Testis (tissue), 2 donors: ENCODE measurements at regions not wholly inside any gene's neighbourhood (a gene's known extent, or its start where the extent isn't known, plus 50 kb on each side); places are given as distances from the start of the nearest gene placed in this dataset.

Experiments used
- DNase-seq: peaks from one replicate; pipeline ENCODE4 v3.0.0-alpha.2; 2019
- H3K27ac ChIP-seq, 2 donors: fragments of 200-600 bp; sonication (generic); one replicate each; pipeline ENCODE4 v1.5.1; 2019
- H3K27me3 ChIP-seq: fragments of 200-600 bp; sonication (generic); one replicate; pipeline ENCODE4 v1.5.1; 2019
- H3K36me3 ChIP-seq: fragments of 200-600 bp; sonication (generic); one replicate; pipeline ENCODE4 v1.5.1; 2017; ENCODE audit warnings: low read depth; ENCODE audit errors: missing control alignments
- H3K4me1 ChIP-seq: fragments of 200-600 bp; sonication (generic); one replicate; pipeline ENCODE4 v1.5.1; 2019
- H3K4me3 ChIP-seq, 2 donors: fragments of 200-600 bp; sonication (generic); one replicate each; pipeline ENCODE4 v1.5.1; 2017 to 2019
- H3K9me3 ChIP-seq: fragments of 200-600 bp; sonication (generic); one replicate; pipeline ENCODE4 v1.5.1; 2017
- CTCF ChIP-seq, 3 experiments: fragments of 450-650 bp in 2 of 3; fragments of 200-600 bp in 1 of 3; sonication (generic) in 1 of 3; IDR thresholded peaks; one replicate each; pipeline ENCODE4 v1.5.1; 2016 to 2019; ENCODE audit warnings: antibody characterized with exemption in 3 of 3, mild to moderate bottlenecking in 2 of 3, moderate library complexity in 1 of 3
- POLR2A ChIP-seq: fragments of 450-650 bp; IDR thresholded peaks from one replicate; pipeline ENCODE4 v1.6.1; 2017; ENCODE audit warnings: antibody characterized with exemption, mild to moderate bottlenecking, moderate library complexity
- WGBS, 2 donors: methylation state at CpG; one replicate each; pipeline ENCODE4 v1.1.5; 2018; 5-methylcytosine and 5-hydroxymethylcytosine counted together
- intact Hi-C: fragments of 100-400 bp; cut with DNase I; formaldehyde crosslinking; loops from one replicate; pipeline ENCODE4 v1.15.1; 2023; ENCODE audit warnings: low total_unique reads

- Histone ChIP-seq H3K4me3 (peak overlapping the region in 1 of 2 donors; percentile 34), H3K9me3 (no peaks in the 10 kb centered on the region), H3K27me3 (no peaks in the 10 kb centered on the region), H3K4me1 (no peaks in the 10 kb centered on the region), H3K36me3 (no peaks in the 10 kb centered on the region), H3K27ac (no peak overlapping the region)
- TF ChIP-seq CTCF (IDR thresholded peaks at IDR 0.05) (no peak), POLR2A (no peak)
- no peak for DNase-seq
- WGBS, 2 donors, result 52 to 54% methylated on average over 6 of the region's 6 CpGs
- intact Hi-C loops, result no loop called here
These were observed 559.4 kb downstream of the NR2F2 start for GRCh38 chr15:96889734-96890480.

- DNase-seq, result no peak
- Histone ChIP-seq H3K27ac (no peak overlapping the region), H3K36me3 (no peaks in the 10 kb centered on the region), H3K4me3 (no peak overlapping the region), H3K4me1 (no peaks in the 10 kb centered on the region), H3K9me3 (no peaks in the 10 kb centered on the region), H3K27me3 (no peaks in the 10 kb centered on the region)
- 53 to 65% methylated on average over 4 of the region's 4 CpGs for WGBS, 2 donors
- intact Hi-C loops, result no loop called here
- TF ChIP-seq CTCF (IDR thresholded peaks at IDR 0.05), result no peak
- no peak for TF ChIP-seq POLR2A
These were observed 560.5 kb downstream of the NR2F2 start for GRCh38 chr15:96891046-96891445.

- Histone ChIP-seq H3K36me3 (no peaks in the 10 kb centered on the region), H3K4me1 (no peaks in the 10 kb centered on the region), H3K27me3 (no peaks in the 10 kb centered on the region), H3K27ac (no peak overlapping the region), H3K9me3 (no peaks in the 10 kb centered on the region), H3K4me3 (no peak overlapping the region)
- no peak for TF ChIP-seq POLR2A
- TF ChIP-seq CTCF (IDR thresholded peaks at IDR 0.05), result peak; percentile 10 to 47 (median 36)
- 52 to 58% methylated on average over 5 of the region's 5 CpGs for WGBS, 2 donors
- intact Hi-C loops, result no loop called here
- DNase-seq, result peak; percentile 43
These were observed 562.8 kb downstream of the NR2F2 start for GRCh38 chr15:96893159-96893906.

GRCh38 chr15:96894659-96895058 is 564.2 kb downstream of the NR2F2 start:
- TF ChIP-seq POLR2A, result no peak
- no peak for TF ChIP-seq CTCF (IDR thresholded peaks at IDR 0.05)
- Histone ChIP-seq H3K4me3 (no peak overlapping the region), H3K27me3 (no peaks in the 10 kb centered on the region), H3K27ac (no peak overlapping the region), H3K4me1 (no peaks in the 10 kb centered on the region), H3K36me3 (no peaks in the 10 kb centered on the region), H3K9me3 (no peaks in the 10 kb centered on the region)
- 69 to 79% methylated on average over 1 of the region's 1 CpG for WGBS, 2 donors
- intact Hi-C loops, result no loop called here
- no peak for DNase-seq
